ENCODE measurements at regions not wholly inside any gene's neighbourhood (a gene's known extent, or its start where the extent isn't known, plus 50 kb on each side); places are given as distances from the start of the nearest gene placed in this dataset.

DNA sequence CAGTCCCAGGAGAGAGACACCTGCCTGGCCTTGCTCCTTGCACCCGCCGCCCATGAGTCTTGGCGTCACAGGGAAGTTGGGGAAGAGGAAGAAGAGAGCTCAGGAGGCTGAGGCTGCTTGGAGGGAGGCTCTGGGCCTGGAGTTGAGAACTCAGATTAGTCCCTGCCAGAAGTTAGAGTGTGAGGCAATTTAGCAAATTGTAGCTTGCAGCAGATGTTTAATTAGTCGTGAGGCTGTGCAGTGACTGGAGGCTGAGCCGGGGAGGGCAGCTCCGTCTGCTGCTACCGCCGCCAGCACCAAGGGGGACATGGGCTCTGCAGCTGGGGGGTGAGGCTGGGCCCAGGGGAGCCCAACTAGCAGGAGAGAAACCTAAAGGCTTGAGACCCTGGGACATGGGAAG is 738.3 kb upstream of the EEF2KMT start:
- H3K36me3 ChIP-seq (ENCODE audit: control insufficient read depth, insufficient read depth, low read length), result no peaks in the 10 kb centered on the region
- Mint-ChIP-seq H3K4me3 (no peak overlapping the region), H3K36me3 (no peaks in the 10 kb centered on the region), H3K27ac (no peak overlapping the region), H3K9me3 (peaks cover 0 to 7% (median 1%) of the 10 kb centered on the region in 7 donors), H3K27me3 (no peaks in the 10 kb centered on the region), H3K4me1 (no peaks in the 10 kb centered on the region)
- ATAC-seq (ENCODE audit: low read depth in 2 of 2), result no peak
- no peak for DNase-seq
- no peaks in the 10 kb centered on the region for H3K4me1 ChIP-seq (ENCODE audit: control insufficient read depth, insufficient read depth, low read length, poor library complexity, severe bottlenecking)
- H3K4me3 ChIP-seq (ENCODE audit: low read depth, low read length), result no peak overlapping the region
- H3K27ac ChIP-seq (ENCODE audit: insufficient read depth, low read length, poor library complexity, severe bottlenecking), result no peak overlapping the region
- no peaks in the 10 kb centered on the region for H3K27me3 ChIP-seq (ENCODE audit: control insufficient read depth, insufficient read depth, low read length)
- H3K9me3 ChIP-seq (ENCODE audit: control insufficient read depth in 2 of 2, low read length in 2 of 2), result peaks cover 0 to 3% of the 10 kb centered on the region in 2 experiments

DNA sequence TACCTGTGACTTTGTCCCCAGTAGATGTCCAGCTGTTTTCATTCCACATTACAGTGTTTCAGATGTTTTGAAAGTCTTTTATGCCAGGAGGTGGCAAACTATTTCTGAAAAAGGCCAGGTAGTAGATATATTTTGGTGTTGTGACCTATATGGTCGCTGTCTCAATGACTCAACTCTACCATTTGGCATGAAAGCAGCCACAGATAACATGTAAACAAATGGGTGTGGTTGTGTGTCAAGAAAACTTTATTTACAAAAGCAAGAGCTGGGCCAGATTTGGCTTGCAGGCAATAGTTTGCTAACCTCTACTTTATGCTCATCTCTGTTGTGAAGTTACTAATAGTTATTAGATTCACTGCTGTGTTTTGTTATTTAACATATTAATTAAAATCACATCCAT is 728.7 kb upstream of the EEF2KMT start:
- no peaks in the 10 kb centered on the region for H3K4me1 ChIP-seq (ENCODE audit: control insufficient read depth, insufficient read depth, low read length, poor library complexity, severe bottlenecking)
- no peaks in the 10 kb centered on the region for H3K27me3 ChIP-seq (ENCODE audit: control insufficient read depth, insufficient read depth, low read length)
- Mint-ChIP-seq H3K4me3 (no peak overlapping the region), H3K9me3 (peaks cover 0 to 4% (median 2%) of the 10 kb centered on the region in 7 donors), H3K27me3 (peaks cover 9% of the 10 kb centered on the region), H3K4me1 (no peaks in the 10 kb centered on the region), H3K27ac (no peak overlapping the region), H3K36me3 (no peaks in the 10 kb centered on the region)
- no peaks in the 10 kb centered on the region for H3K36me3 ChIP-seq (ENCODE audit: control insufficient read depth, insufficient read depth, low read length)
- ATAC-seq (ENCODE audit: low read depth in 2 of 2) (no peak), DNase-seq (peak in 1 of 3 donors; percentile 4)
- no peak overlapping the region for H3K4me3 ChIP-seq (ENCODE audit: low read depth, low read length)
- no peak overlapping the region for H3K27ac ChIP-seq (ENCODE audit: insufficient read depth, low read length, poor library complexity, severe bottlenecking)
- H3K9me3 ChIP-seq (ENCODE audit: control insufficient read depth in 2 of 2, low read length in 2 of 2), result no peaks in the 10 kb centered on the region

DNA sequence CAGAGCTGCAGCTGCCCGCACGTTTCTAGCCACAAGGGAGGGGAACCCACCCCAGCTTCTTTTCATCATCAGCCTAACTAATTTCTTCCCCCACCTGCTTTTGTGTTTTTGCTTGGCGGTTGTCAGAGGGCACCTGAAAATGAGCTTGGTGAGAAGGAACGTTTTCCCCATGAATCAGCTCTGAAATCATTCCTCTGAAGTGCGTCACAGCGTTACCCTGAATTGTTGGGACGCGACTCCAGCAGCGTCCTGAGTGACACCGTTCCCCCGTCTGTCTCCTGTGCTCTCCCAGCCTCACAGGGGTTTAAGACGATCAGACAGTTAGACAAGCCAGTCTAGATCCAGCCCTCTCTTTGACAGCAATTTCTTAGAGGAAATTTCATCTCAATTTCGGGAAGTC is 722.9 kb upstream of the EEF2KMT start:
- Mint-ChIP-seq H3K4me3 (no peak overlapping the region), H3K4me1 (no peaks in the 10 kb centered on the region), H3K27me3 (no peaks in the 10 kb centered on the region), H3K9me3 (peaks cover 0 to 10% (median 0%) of the 10 kb centered on the region in 7 donors), H3K36me3 (no peaks in the 10 kb centered on the region), H3K27ac (no peak overlapping the region)
- DNase-seq (no peak), ATAC-seq (ENCODE audit: low read depth in 2 of 2) (no peak)
- no peaks in the 10 kb centered on the region for H3K27me3 ChIP-seq (ENCODE audit: control insufficient read depth, insufficient read depth, low read length)
- peaks cover 0 to 4% of the 10 kb centered on the region in 2 experiments for H3K9me3 ChIP-seq (ENCODE audit: control insufficient read depth in 2 of 2, low read length in 2 of 2)
- H3K27ac ChIP-seq (ENCODE audit: insufficient read depth, low read length, poor library complexity, severe bottlenecking), result no peak overlapping the region
- no peaks in the 10 kb centered on the region for H3K36me3 ChIP-seq (ENCODE audit: control insufficient read depth, insufficient read depth, low read length)
- no peak overlapping the region for H3K4me3 ChIP-seq (ENCODE audit: low read depth, low read length)
- no peaks in the 10 kb centered on the region for H3K4me1 ChIP-seq (ENCODE audit: control insufficient read depth, insufficient read depth, low read length, poor library complexity, severe bottlenecking)

DNA sequence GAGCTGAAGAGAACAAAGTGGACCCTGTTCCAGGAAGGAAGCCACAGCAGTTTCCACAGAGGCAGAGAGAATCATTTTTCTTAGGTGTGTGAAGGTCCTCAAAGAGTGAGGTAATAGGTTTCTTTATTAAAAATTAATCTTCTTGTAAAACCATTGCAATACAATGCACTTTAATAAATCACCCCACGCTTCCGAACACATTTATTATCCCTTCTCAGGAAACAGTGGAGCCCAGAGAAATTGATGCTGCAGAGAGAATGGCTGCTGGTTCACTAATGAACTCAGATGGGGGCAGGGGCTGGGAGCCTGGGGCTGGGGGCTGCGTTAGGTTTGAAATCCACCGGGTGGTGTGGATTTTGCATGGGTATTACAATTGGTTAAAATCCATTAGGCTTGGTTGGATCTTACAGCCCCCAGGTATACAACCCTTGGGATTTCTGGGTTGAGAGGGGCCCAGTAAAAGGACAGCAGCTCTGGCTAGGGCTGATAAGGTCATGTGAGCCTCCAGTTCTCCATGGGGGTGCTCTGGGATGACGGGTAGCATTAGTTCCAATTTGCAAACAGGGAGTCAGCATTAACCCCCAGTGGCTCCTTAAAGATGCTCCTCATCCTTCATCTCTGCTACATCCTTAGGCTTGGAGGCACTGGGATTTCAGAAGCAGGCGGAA is 718.1 kb upstream of the EEF2KMT start:
- H3K4me1 Mint-ChIP-seq, result no peaks in the 10 kb centered on the region
- no peak overlapping the region for H3K27ac Mint-ChIP-seq
- no peaks in the 10 kb centered on the region for H3K27me3 ChIP-seq (ENCODE audit: control insufficient read depth, insufficient read depth, low read length)
- H3K36me3 ChIP-seq (ENCODE audit: control insufficient read depth, insufficient read depth, low read length), result no peaks in the 10 kb centered on the region
- no peak overlapping the region for H3K4me3 Mint-ChIP-seq
- H3K4me1 ChIP-seq (ENCODE audit: control insufficient read depth, insufficient read depth, low read length, poor library complexity, severe bottlenecking), result no peaks in the 10 kb centered on the region
- H3K4me3 ChIP-seq (ENCODE audit: low read depth, low read length), result no peak overlapping the region
- H3K9me3 ChIP-seq (ENCODE audit: control insufficient read depth in 2 of 2, low read length in 2 of 2), result peaks cover 0 to 4% of the 10 kb centered on the region in 2 experiments
- H3K9me3 Mint-ChIP-seq, result peaks cover 0 to 11% (median 5%) of the 10 kb centered on the region in 7 donors
- no peaks in the 10 kb centered on the region for H3K36me3 Mint-ChIP-seq
- ATAC-seq (ENCODE audit: low read depth in 2 of 2) (no peak), DNase-seq (no peak)
- no peaks in the 10 kb centered on the region for H3K27me3 Mint-ChIP-seq
- H3K27ac ChIP-seq (ENCODE audit: insufficient read depth, low read length, poor library complexity, severe bottlenecking), result no peak overlapping the region

DNA sequence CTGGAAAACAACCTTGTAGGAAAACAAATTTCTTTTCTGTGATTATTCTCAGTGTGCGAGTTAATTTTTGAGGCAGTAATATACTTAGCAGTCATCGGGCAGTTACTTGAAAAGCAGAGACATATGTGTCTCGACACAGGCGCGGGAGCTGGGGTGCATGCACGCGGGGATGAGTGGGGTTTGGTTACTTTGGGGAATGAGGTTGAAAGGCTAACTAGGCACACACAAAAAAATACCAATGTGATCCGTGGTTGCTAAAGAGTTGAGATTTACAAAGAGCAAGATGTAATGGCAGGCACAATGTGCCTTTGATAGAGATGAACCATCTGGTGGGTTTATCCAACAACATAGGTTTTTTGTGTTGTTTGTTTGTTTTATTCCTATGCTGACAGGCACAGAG is 703.8 kb upstream of the EEF2KMT start:
- no peaks in the 10 kb centered on the region for H3K27me3 Mint-ChIP-seq
- DNase-seq, result no peak
- H3K36me3 ChIP-seq (ENCODE audit: control insufficient read depth, insufficient read depth, low read length), result no peaks in the 10 kb centered on the region
- no peak overlapping the region for H3K4me3 ChIP-seq (ENCODE audit: low read depth, low read length)
- no peaks in the 10 kb centered on the region for H3K36me3 Mint-ChIP-seq
- no peak for ATAC-seq (ENCODE audit: low read depth in 2 of 2)
- H3K4me1 ChIP-seq (ENCODE audit: control insufficient read depth, insufficient read depth, low read length, poor library complexity, severe bottlenecking), result no peaks in the 10 kb centered on the region
- no peak overlapping the region for H3K4me3 Mint-ChIP-seq
- H3K9me3 Mint-ChIP-seq, result peaks cover 0 to 16% (median 8%) of the 10 kb centered on the region in 7 donors
- H3K27me3 ChIP-seq (ENCODE audit: control insufficient read depth, insufficient read depth, low read length), result no peaks in the 10 kb centered on the region
- no peaks in the 10 kb centered on the region for H3K9me3 ChIP-seq (ENCODE audit: control insufficient read depth in 2 of 2, low read length in 2 of 2)
- H3K27ac Mint-ChIP-seq, result no peak overlapping the region
- no peaks in the 10 kb centered on the region for H3K4me1 Mint-ChIP-seq
- H3K27ac ChIP-seq (ENCODE audit: insufficient read depth, low read length, poor library complexity, severe bottlenecking), result no peak overlapping the region

DNA sequence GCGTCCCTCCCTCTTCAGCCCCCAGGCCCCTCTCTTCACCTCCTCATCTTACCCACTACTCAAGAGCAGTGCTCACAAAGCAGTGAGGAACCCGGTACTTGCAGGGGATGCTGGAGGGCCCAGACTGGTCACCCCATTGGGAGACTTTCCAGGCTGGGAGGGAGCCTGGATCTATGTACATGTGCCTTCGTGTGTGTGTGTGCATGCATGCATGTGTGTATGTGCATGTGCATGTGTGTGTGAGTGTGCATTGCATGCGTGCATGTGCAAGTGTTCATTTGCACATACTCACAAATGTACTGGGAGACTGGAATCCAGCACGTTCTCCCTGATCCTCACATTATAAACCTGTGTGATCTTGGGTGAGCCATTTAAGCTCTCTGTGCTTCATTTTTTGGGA is 696.0 kb upstream of the EEF2KMT start:
- Histone ChIP-seq H3K4me1 (ENCODE audit: control insufficient read depth, insufficient read depth, low read length, poor library complexity, severe bottlenecking) (no peaks in the 10 kb centered on the region), H3K36me3 (ENCODE audit: control insufficient read depth, insufficient read depth, low read length) (no peaks in the 10 kb centered on the region), H3K4me3 (ENCODE audit: low read depth, low read length) (no peak overlapping the region), H3K9me3 (ENCODE audit: control insufficient read depth in 2 of 2, low read length in 2 of 2) (no peaks in the 10 kb centered on the region), H3K27me3 (ENCODE audit: control insufficient read depth, insufficient read depth, low read length) (no peaks in the 10 kb centered on the region), H3K27ac (ENCODE audit: insufficient read depth, low read length, poor library complexity, severe bottlenecking) (no peak overlapping the region)
- Mint-ChIP-seq H3K36me3 (no peaks in the 10 kb centered on the region), H3K4me3 (no peak overlapping the region), H3K4me1 (no peaks in the 10 kb centered on the region), H3K9me3 (peaks cover 2 to 8% (median 5%) of the 10 kb centered on the region in 7 donors), H3K27me3 (no peaks in the 10 kb centered on the region), H3K27ac (no peak overlapping the region)
- no peak for ATAC-seq (ENCODE audit: low read depth in 2 of 2)
- no peak for DNase-seq

DNA sequence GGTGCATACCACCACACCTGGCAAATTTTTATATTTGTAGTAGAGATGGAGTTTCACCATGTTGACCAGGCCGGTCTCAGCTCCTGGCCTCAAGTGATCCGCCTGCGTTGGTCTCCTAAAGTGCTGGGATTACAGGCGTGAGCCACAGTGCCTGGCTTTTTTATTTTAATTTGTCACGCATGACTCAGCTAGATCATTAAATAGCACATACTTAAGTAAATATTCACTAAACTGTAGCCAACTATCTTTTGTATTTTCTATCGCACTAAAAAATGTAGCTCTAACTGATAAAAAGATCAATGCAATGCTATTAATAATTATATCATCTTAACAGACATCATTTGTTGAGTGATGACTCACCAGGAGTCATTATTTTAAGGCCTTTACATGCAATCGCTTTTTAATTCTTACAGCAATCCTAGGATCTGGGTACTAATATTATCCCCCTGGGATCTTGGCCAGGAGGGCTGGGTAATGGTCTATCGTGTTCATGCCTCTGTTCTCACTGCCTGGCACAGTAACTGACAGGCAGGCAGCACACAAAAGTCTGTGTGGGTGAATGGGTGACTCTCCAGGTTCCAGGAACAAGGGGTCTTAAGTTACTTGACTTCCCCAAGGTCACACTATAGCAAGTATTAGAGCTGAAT is 693.5 kb upstream of the EEF2KMT start:
- ATAC-seq (ENCODE audit: low read depth in 2 of 2) (no peak), DNase-seq (no peak)
- Histone ChIP-seq H3K27ac (ENCODE audit: insufficient read depth, low read length, poor library complexity, severe bottlenecking) (no peak overlapping the region), H3K4me1 (ENCODE audit: control insufficient read depth, insufficient read depth, low read length, poor library complexity, severe bottlenecking) (no peaks in the 10 kb centered on the region), H3K9me3 (ENCODE audit: control insufficient read depth in 2 of 2, low read length in 2 of 2) (no peaks in the 10 kb centered on the region), H3K4me3 (ENCODE audit: low read depth, low read length) (no peak overlapping the region), H3K36me3 (ENCODE audit: control insufficient read depth, insufficient read depth, low read length) (no peaks in the 10 kb centered on the region), H3K27me3 (ENCODE audit: control insufficient read depth, insufficient read depth, low read length) (no peaks in the 10 kb centered on the region)
- no peak overlapping the region for H3K4me3 Mint-ChIP-seq
- no peaks in the 10 kb centered on the region for H3K36me3 Mint-ChIP-seq
- no peak overlapping the region for H3K27ac Mint-ChIP-seq
- H3K4me1 Mint-ChIP-seq, result no peaks in the 10 kb centered on the region
- H3K27me3 Mint-ChIP-seq, result no peaks in the 10 kb centered on the region
- peaks cover 0 to 13% (median 6%) of the 10 kb centered on the region in 7 donors for H3K9me3 Mint-ChIP-seq

DNA sequence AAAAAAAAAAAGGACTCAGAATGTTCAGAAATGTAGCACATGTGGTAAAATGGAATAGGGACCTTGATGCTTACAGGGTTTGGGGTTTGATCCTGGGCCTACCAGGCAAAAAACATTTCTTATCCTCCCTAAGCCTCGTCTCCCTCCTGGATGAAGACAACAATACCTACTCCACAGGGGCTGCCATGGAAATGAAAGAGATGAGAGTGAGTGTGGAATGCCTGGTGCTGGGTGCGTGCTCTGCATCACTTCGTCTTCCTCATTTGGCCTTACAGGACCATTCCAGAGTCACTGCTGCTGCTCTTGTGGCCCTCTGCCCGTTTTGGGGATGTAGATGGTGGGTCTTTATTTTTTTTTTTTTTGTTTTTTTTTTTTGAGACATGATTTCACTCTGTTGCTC is 692.9 kb upstream of the EEF2KMT start:
- Histone ChIP-seq H3K9me3 (ENCODE audit: control insufficient read depth in 2 of 2, low read length in 2 of 2) (no peaks in the 10 kb centered on the region), H3K4me3 (ENCODE audit: low read depth, low read length) (no peak overlapping the region), H3K27me3 (ENCODE audit: control insufficient read depth, insufficient read depth, low read length) (no peaks in the 10 kb centered on the region), H3K36me3 (ENCODE audit: control insufficient read depth, insufficient read depth, low read length) (no peaks in the 10 kb centered on the region), H3K4me1 (ENCODE audit: control insufficient read depth, insufficient read depth, low read length, poor library complexity, severe bottlenecking) (no peaks in the 10 kb centered on the region), H3K27ac (ENCODE audit: insufficient read depth, low read length, poor library complexity, severe bottlenecking) (no peak overlapping the region)
- Mint-ChIP-seq H3K9me3 (peaks cover 0 to 14% (median 10%) of the 10 kb centered on the region in 7 donors), H3K27ac (no peak overlapping the region), H3K4me3 (no peak overlapping the region), H3K36me3 (no peaks in the 10 kb centered on the region), H3K4me1 (no peaks in the 10 kb centered on the region), H3K27me3 (no peaks in the 10 kb centered on the region)
- ATAC-seq (ENCODE audit: low read depth in 2 of 2), result no peak
- DNase-seq, result no peak
